ENCODE measurements at regions not wholly inside any gene's neighbourhood (a gene's known extent, or its start where the extent isn't known, plus 50 kb on each side); places are given as distances from the start of the nearest gene placed in this dataset.

- Histone ChIP-seq H3K9me3 (no peaks in the 10 kb centered on the region), H3K4me2 (no peak overlapping the region), H3K4me1 (no peaks in the 10 kb centered on the region), H3K4me3 (no peak overlapping the region), H3K27ac (no peak overlapping the region)
- no peak for DNase-seq (ENCODE audit: low read depth in 1 of 2, low spot score in 1 of 2)
- TF ChIP-seq, protein P1, sequence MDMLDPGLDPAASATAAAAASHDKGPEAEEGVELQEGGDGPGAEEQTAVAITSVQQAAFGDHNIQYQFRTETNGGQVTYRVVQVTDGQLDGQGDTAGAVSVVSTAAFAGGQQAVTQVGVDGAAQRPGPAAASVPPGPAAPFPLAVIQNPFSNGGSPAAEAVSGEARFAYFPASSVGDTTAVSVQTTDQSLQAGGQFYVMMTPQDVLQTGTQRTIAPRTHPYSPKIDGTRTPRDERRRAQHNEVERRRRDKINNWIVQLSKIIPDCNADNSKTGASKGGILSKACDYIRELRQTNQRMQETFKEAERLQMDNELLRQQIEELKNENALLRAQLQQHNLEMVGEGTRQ (IDR thresholded peaks at IDR 0.05), result no peak
- TF ChIP-seq PHF8 (IDR thresholded peaks at IDR 0.05; ENCODE audit: borderline replicate concordance, low read depth), result no peak
- TF ChIP-seq, protein P2, sequence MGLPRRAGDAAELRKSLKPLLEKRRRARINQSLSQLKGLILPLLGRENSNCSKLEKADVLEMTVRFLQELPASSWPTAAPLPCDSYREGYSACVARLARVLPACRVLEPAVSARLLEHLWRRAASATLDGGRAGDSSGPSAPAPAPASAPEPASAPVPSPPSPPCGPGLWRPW (IDR thresholded peaks at IDR 0.05), result no peak
- no peak for TF ChIP-seq HOXA7 (CRISPR knock-in tag; IDR thresholded peaks at IDR 0.05)
- TF ChIP-seq, protein P3, sequence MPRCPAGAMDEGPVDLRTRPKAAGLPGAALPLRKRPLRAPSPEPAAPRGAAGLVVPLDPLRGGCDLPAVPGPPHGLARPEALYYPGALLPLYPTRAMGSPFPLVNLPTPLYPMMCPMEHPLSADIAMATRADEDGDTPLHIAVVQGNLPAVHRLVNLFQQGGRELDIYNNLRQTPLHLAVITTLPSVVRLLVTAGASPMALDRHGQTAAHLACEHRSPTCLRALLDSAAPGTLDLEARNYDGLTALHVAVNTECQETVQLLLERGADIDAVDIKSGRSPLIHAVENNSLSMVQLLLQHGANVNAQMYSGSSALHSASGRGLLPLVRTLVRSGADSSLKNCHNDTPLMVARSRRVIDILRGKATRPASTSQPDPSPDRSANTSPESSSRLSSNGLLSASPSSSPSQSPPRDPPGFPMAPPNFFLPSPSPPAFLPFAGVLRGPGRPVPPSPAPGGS (IDR thresholded peaks at IDR 0.05), result no peak
- no peak for TF ChIP-seq RAD21 (conservative IDR thresholded peaks at IDR 0.05 in 1 of 2, IDR thresholded peaks at IDR 0.05 in 1 of 2)
- no peak for TF ChIP-seq RARB (CRISPR knock-in tag; IDR thresholded peaks at IDR 0.05)
- TF ChIP-seq SREBF2 (IDR thresholded peaks at IDR 0.05), result no peak
- TF ChIP-seq HOXB5 (CRISPR knock-in tag; IDR thresholded peaks at IDR 0.05), result no peak
- no peak for TF ChIP-seq TFCP2L1 (CRISPR knock-in tag; IDR thresholded peaks at IDR 0.05)
- no peak for TF ChIP-seq RCOR1 (IDR thresholded peaks at IDR 0.05; ENCODE audit: low read depth, low read length)
- TF ChIP-seq, protein P4, sequence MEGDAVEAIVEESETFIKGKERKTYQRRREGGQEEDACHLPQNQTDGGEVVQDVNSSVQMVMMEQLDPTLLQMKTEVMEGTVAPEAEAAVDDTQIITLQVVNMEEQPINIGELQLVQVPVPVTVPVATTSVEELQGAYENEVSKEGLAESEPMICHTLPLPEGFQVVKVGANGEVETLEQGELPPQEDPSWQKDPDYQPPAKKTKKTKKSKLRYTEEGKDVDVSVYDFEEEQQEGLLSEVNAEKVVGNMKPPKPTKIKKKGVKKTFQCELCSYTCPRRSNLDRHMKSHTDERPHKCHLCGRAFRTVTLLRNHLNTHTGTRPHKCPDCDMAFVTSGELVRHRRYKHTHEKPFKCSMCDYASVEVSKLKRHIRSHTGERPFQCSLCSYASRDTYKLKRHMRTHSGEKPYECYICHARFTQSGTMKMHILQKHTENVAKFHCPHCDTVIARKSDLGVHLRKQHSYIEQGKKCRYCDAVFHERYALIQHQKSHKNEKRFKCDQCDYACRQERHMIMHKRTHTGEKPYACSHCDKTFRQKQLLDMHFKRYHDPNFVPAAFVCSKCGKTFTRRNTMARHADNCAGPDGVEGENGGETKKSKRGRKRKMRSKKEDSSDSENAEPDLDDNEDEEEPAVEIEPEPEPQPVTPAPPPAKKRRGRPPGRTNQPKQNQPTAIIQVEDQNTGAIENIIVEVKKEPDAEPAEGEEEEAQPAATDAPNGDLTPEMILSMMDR (IDR thresholded peaks at IDR 0.05), result no peak
- TF ChIP-seq FOSB (CRISPR knock-in tag; IDR thresholded peaks at IDR 0.05), result no peak
- TF ChIP-seq RNF2 (IDR thresholded peaks at IDR 0.05; ENCODE audit: borderline replicate concordance, low read depth), result no peak
- no peak for TF ChIP-seq NFE2L2 (conservative IDR thresholded peaks at IDR 0.05; ENCODE audit: low read length)
- TF ChIP-seq POLR2AphosphoS2 (conservative IDR thresholded peaks at IDR 0.05; ENCODE audit: low read length), result no peak
- TF ChIP-seq HEYL (CRISPR knock-in tag; IDR thresholded peaks at IDR 0.05), result no peak
- no peak for TF ChIP-seq NR3C1 (IDR thresholded peaks at IDR 0.05)
- POLR2A ChIA-PET, result no interaction called here
- no peak for FAIRE-seq
- no peak for ATAC-seq
- WGBS (ENCODE audit: missing lambda C conversion rate), result 70% methylated on average over 8 of the region's 8 CpGs
- CTCF ChIA-PET, result no interaction called here
Observed at GRCh38 chrY:15973200-15973599, 1448.9 kb downstream of the NLGN4Y start.

DNA sequence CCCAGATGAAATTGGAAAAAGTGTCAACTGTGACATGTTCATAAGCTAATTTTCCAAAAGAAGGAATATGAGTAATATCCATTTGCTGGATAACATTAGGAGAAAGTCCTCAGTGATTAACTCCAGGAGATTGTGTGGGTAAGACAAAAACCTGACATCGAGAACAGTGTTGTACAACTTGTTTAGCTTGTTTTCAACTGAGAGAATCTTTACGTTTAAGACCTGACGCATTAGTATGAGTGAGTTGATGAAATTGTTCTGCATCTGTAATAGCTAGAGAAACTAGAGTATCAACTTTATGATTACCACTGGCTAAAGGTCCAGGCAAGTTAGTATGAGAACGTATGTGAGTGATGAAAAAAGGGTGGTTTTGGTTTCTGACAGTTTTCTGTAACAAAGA lies 1452.4 kb downstream of the NLGN4Y start:
- H3K27ac ChIP-seq, result no peak overlapping the region
- POLR2A ChIA-PET, result no interaction called here
- WGBS (ENCODE audit: missing lambda C conversion rate), result 50% methylated on average over 4 of the region's 4 CpGs
- DNase-seq (ENCODE audit: low read depth in 1 of 2, low spot score in 1 of 2) (no peak), ATAC-seq (no peak), FAIRE-seq (no peak)
- H3K4me2 ChIP-seq, result no peak overlapping the region
- H3K4me1 ChIP-seq, result no peaks in the 10 kb centered on the region
- no peaks in the 10 kb centered on the region for H3K9me3 ChIP-seq
- CTCF ChIA-PET, result no interaction called here
- TF ChIP-seq, protein P4 (IDR thresholded peaks at IDR 0.05), result no peak
- TF ChIP-seq SMC3 (IDR thresholded peaks at IDR 0.05) (no peak), ZC3H11A (IDR thresholded peaks at IDR 0.05) (no peak)
- H3K4me3 ChIP-seq, result no peak overlapping the region
